ENCODE measurements at regions not wholly inside any gene's neighbourhood (a gene's known extent, or its start where the extent isn't known, plus 50 kb on each side); places are given as distances from the start of the nearest gene placed in this dataset.
"Not testable (repeated sequence)": the region's sequence is repeated elsewhere in the genome, so short reads cannot be mapped to it uniquely, and the experiment has no call there.

- no peaks in the 10 kb centered on the region for H3K4me1 ChIP-seq
- no peak for TF ChIP-seq POLR2A (IDR thresholded peaks at IDR 0.05)
- TF ChIP-seq, protein P1, sequence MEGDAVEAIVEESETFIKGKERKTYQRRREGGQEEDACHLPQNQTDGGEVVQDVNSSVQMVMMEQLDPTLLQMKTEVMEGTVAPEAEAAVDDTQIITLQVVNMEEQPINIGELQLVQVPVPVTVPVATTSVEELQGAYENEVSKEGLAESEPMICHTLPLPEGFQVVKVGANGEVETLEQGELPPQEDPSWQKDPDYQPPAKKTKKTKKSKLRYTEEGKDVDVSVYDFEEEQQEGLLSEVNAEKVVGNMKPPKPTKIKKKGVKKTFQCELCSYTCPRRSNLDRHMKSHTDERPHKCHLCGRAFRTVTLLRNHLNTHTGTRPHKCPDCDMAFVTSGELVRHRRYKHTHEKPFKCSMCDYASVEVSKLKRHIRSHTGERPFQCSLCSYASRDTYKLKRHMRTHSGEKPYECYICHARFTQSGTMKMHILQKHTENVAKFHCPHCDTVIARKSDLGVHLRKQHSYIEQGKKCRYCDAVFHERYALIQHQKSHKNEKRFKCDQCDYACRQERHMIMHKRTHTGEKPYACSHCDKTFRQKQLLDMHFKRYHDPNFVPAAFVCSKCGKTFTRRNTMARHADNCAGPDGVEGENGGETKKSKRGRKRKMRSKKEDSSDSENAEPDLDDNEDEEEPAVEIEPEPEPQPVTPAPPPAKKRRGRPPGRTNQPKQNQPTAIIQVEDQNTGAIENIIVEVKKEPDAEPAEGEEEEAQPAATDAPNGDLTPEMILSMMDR (IDR thresholded peaks at IDR 0.05): no peak
- H3K36me3 ChIP-seq: no peaks in the 10 kb centered on the region
- no peak overlapping the region for H3K4me3 ChIP-seq
- DNase-seq (no peak), ATAC-seq (no peak)
- intact Hi-C loops (cut with DNase I): no loop called here
- no peaks in the 10 kb centered on the region for H3K27me3 ChIP-seq
- no peak overlapping the region for H3K27ac ChIP-seq
- no peaks in the 10 kb centered on the region for H3K9me3 ChIP-seq
- 55% methylated on average over 1 of the region's 1 CpG for WGBS (ENCODE audit: insufficient coverage, low coverage, low lambda C conversion rate, missing lambda C conversion rate)
Observed at GRCh38 chr7:89602984-89603383, 551.3 kb upstream of the STEAP1 start.

DNA sequence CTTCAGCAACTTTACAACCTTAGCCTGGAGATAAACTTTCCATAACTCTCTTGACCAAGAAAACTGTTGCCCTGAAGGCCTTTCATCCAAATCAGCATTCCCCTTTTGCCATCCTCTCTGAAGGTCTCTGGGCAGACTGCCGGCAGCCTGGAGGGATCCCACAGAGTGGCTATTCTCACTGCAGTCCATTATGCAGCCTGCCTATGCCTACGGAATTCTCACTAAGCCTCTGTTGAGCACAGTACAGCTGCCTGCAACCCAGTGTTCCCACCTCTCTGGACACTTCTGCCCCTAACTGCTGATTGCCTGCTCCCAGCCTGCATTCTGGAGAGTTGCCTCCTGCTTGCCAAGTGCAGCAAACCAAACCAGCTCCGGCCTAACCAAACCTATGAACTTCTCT lies 548.9 kb upstream of the STEAP1 start:
- Histone ChIP-seq H3K36me3 (no peaks in the 10 kb centered on the region), H3K27ac (no peak overlapping the region), H3K27me3 (no peaks in the 10 kb centered on the region), H3K4me1 (no peaks in the 10 kb centered on the region), H3K9me3 (no peaks in the 10 kb centered on the region), H3K4me3 (no peak overlapping the region)
- TF ChIP-seq POLR2A (IDR thresholded peaks at IDR 0.05): no peak
- TF ChIP-seq, protein P1 (IDR thresholded peaks at IDR 0.05): no peak
- 43% methylated on average over 2 of the region's 3 CpGs for WGBS (ENCODE audit: insufficient coverage, low coverage, low lambda C conversion rate, missing lambda C conversion rate)
- DNase-seq (no peak), ATAC-seq (no peak)
- intact Hi-C loops (cut with DNase I): no loop called here

DNA sequence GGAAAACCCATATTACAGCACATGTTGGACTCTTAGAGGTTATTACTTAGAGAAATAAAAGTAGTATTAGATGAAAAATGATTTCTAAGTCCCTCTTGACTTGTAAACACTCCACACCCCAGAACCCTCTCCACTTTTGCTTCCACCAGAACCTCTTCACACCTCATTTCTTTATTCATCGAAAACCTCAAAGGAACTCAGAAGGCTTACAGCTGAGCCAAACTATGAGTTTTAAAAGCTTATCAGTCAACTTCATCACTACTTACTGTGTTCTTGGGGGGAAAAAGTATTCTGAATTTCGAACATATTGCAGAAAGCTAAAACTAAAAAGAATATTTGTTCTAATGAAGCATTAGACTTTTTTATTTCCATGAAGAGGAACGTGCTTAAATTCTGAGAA lies 547.8 kb upstream of the STEAP1 start:
- Histone ChIP-seq H3K27ac (no peak overlapping the region), H3K4me1 (no peaks in the 10 kb centered on the region), H3K36me3 (no peaks in the 10 kb centered on the region), H3K27me3 (no peaks in the 10 kb centered on the region), H3K4me3 (no peak overlapping the region), H3K9me3 (no peaks in the 10 kb centered on the region)
- ATAC-seq (no peak), DNase-seq (no peak)
- TF ChIP-seq, protein P1 (IDR thresholded peaks at IDR 0.05): no peak
- TF ChIP-seq POLR2A (IDR thresholded peaks at IDR 0.05): no peak
- intact Hi-C loops (cut with DNase I): no loop called here
- WGBS (ENCODE audit: insufficient coverage, low coverage, low lambda C conversion rate, missing lambda C conversion rate): 20% methylated on average over 3 of the region's 3 CpGs

DNA sequence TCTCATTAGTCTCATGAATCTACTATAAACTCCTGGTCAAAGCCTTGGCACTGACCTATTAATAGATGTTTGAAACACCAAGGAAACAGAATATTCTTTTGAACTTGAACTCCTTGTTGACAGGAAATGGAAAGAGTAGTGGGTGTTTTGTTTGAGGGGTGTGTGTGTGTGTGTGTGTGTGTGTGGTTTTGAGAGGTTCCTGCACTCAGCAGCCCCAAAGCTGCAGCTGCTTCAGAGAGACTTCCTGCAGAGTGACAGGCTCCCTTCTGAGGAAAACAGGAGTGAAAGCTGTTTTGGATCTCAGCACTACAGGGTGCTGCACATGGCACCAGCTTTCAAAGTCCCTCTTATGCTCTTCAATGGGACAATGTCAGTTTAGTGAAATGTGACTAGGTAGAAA lies 546.5 kb upstream of the STEAP1 start:
- H3K27ac ChIP-seq: no peak overlapping the region
- DNase-seq: no peak
- no peaks in the 10 kb centered on the region for H3K4me1 ChIP-seq
- TF ChIP-seq, protein P1 (IDR thresholded peaks at IDR 0.05): no peak
- no peak for TF ChIP-seq POLR2A (IDR thresholded peaks at IDR 0.05)
- H3K9me3 ChIP-seq: no peaks in the 10 kb centered on the region
- no peak for ATAC-seq
- intact Hi-C loops (cut with DNase I): no loop called here
- H3K4me3 ChIP-seq: no peak overlapping the region
- no peaks in the 10 kb centered on the region for H3K27me3 ChIP-seq
- H3K36me3 ChIP-seq: no peaks in the 10 kb centered on the region

DNA sequence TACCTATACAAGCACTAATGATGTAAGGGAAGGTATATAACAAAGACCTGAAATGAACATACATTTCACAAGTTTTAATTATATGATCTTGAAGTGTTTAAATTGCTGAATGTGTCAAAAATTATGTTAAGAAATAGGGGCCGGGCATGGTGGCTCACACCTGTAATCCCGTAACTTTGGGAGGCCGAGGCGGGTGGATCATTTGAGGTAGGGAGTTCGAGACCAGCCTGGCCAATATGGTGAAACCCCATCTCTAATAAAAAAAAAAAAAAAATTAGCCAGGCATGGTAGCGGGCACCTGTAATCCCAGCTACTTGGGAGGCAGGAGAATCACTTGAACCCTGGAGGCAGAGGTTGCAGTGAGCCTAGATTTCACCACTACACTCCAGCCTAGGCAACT lies 537.4 kb upstream of the STEAP1 start:
- 66% methylated on average over 6 of the region's 6 CpGs for WGBS (ENCODE audit: insufficient coverage, low coverage, low lambda C conversion rate, missing lambda C conversion rate)

More for the DNA sequence above, 537.4 kb upstream of the STEAP1 start:
- H3K4me1 ChIP-seq; intact Hi-C loops (cut with DNase I); H3K27me3 ChIP-seq; H3K4me3 ChIP-seq; ATAC-seq; H3K9me3 ChIP-seq; H3K27ac ChIP-seq; DNase-seq; H3K36me3 ChIP-seq: not testable (repeated sequence)

Data from right lobe of liver (tissue), 6 donors.